GM21390 (cell line): ENCODE measurements at regions not wholly inside any gene's neighbourhood (a gene's known extent, or its start where the extent isn't known, plus 50 kb on each side); places are given as distances from the start of the nearest gene placed in this dataset.
"Not testable (repeated sequence)": the region's sequence is repeated elsewhere in the genome, so short reads cannot be mapped to it uniquely, and the experiment has no call there.

Source experiments
- ATAC-seq: cut with Tn5 transposase; IDR thresholded peaks from one replicate; pipeline ENCODE4 v1.9.1; 2021; ENCODE audit not compliant: unreplicated experiment

DNA sequence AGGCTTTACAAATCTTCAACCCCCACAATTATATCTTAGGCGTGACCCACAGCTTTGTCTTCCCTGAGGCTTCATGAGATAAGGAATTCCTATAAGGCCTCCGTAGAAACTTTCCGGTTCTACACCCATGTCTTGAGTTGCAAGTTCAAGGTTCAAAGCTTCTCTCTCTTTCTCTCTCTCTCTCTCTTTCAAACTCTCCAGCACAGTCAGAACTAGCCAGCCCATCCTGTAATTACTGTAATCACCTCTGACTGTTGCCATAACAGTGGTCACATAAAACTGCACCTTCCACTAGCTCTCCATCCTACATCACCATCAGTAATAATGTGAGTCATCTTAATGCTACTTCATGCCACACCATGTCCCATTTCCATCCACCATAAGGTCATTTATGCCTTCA lies 90.0 kb upstream of the NFASC start:
- ATAC-seq: no peak

DNA sequence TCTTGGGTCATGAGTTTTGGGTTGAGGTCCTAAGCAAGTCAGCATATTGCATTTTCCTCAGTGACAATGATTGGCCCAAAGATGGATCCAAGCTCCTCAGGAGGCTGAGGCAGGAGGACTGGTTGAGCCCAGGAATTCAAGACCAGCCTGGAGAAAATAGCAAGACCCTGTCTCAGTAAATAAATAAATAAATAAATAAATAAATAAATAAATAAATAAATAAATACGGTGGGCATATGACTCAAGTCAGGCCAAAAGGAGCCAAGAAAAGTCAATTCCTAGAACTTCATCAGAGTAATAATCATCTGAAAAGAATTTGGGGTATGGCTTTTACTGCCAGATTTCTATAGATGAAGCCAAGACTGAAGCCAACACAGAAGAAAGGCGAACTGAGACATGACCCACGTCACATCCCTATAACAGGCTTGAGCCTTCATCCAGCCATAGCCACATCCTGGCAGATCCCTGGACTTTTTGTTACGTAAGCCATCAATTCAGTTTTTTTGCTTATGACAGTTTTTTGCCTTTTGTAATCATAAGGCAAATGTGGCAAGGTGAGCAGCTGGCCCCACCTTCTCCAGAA lies 88.5 kb upstream of the NFASC start:
- ATAC-seq: no peak

DNA sequence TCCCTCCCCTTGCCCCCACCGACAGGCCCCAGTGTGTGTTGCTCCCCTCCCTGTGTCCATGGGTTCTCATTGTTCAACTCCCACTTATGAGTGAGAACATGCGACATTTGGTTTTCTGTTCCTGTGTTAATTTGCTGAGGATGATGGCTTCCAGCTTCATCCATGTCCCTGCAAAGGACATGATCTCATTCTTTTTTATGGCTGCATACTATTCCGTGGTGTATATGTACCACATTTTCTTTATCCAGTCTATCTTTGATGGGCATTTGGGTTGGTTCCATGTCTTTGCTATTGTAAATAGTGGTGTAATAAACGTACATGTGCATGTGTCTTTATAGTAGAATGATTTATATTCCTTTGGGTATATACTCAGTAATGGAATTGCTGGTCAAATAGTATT lies 85.6 kb upstream of the NFASC start:
- not testable (repeated sequence) for ATAC-seq

- ATAC-seq: no peak
Measured at GRCh38 chr1:204788470-204788869, 82.2 kb upstream of the NFASC start.

GRCh38 chr1:204791453-204792353 lies 79.0 kb upstream of the NFASC start:
- ATAC-seq: no peak

DNA sequence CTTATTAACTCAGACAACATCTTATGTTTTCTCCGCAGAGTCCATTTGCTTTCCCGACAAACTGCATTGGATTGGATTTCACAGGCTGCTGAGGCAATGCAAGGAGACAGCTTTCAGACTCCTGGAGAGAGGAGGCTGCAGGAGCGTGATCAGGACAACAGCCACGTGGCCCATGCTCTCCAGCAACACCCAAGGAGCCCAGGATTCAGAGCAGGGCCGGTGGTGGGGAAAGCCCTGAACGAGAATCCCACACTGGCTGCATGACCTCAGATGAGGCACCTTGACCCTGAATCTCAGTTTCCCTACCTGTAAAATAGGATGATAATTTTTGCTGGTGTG lies 78.3 kb upstream of the NFASC start:
- no peak for ATAC-seq

DNA sequence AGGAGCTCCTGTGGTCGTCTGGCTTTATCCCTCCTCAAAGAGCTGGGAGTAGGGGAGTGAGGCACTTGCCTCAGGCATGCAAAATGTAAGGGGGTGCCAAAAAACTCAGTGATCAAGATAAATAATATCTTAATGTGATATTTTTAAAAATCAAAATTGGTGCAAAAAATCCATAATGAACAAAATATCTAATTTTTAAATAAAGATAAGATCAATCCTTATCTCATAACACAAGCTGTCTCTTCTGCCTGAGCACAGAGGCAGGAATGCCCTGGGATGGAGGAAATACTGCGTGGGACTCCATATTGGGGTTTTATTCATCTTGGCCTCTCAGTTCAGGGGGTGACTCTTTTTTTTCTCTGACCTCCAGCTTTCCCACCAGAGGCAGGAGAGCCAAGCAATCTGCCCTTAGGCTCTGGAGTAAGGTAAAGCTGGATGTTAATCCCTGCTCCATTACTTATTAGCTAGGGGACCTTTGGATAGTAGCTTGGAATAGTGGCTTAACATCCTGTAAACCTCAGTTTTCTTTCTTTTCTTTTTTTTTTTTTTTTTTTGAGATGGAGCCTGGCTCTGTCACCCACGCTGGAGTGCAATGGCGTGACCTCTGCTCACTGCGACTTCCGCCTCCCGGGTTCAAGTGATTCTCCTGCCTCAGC lies 77.3 kb upstream of the NFASC start:
- no peak for ATAC-seq

DNA sequence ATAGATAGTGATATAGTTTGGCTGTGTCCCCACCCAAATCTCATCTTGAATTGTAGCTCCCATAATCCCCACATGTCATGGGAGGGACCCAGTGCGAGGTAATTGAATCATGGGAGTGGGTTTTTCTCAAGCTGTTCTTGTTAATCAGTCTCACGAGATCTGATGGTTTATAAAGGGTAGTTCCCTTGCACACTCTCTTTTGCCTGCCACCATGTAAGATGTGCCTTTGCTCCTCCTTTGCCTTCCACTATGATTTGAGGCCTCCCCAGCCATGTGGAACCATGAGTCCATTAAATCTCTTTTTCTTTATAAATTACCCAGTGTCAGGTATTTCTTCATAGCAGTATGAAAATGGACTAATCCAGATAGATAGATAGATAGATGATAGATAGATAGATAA lies 73.8 kb upstream of the NFASC start:
- not testable (repeated sequence) for ATAC-seq

GRCh38 chr1:204797401-204797800 lies 73.3 kb upstream of the NFASC start:
- no peak for ATAC-seq

- no peak for ATAC-seq
Measured at GRCh38 chr1:204799630-204800029, 71.0 kb upstream of the NFASC start.

DNA sequence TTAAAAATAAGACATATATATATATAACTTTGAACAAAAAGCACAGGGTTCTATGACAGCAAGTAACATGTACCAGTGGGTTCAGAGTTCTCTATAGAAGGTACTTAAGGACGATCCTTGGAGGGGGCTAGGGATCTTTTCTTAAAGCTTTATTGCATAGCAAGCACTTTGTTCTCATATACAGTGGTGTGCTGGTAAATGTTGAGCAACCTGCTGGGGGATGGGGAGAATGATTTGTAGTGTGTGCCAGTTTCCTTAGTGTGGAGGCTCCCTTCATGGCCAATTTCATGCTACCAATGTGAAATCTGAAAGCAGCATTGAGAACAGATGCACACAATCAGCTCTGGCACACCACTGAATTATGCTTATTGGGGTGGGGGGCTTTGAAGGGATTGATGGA lies 69.5 kb upstream of the NFASC start:
- ATAC-seq: no peak

DNA sequence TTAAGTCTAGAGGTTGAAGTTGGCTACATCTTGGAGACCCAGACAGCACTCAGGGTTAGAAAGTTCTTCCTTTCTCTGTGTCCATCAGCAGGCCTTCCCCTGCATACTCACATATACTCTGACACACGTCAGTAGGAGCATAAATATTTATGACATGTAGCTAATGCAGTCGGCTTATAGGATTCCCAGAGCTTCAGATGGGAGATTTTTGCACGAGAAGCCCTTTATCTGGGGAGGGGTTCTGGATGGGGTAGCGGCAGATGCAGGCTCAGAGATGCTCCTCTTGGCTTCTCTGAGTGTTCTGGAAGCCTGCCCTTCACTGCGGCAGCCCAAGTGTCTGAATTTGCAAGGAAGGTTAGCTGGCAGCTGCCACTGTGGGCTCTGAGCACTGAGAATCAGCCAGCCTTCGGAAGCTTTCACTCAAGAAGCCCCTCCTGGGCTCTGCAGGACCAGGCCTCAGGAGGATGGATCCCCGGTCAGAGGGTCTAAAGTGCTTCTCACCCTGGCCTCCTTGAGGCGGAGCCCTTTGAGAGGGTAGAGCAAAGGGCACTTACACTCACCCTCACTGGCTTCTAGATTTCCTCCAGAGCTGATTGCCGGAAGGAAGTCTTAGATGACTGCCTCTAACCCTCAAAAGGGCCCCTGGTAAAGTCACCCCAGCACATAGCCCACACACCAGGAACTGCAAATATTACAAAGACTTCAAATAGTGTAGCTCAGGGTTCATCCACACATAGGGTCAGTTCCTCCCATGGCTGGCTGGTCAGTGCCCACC lies 68.1 kb upstream of the NFASC start:
- no peak for ATAC-seq

GRCh38 chr1:204803607-204804006 lies 67.1 kb upstream of the NFASC start:
- no peak for ATAC-seq

DNA sequence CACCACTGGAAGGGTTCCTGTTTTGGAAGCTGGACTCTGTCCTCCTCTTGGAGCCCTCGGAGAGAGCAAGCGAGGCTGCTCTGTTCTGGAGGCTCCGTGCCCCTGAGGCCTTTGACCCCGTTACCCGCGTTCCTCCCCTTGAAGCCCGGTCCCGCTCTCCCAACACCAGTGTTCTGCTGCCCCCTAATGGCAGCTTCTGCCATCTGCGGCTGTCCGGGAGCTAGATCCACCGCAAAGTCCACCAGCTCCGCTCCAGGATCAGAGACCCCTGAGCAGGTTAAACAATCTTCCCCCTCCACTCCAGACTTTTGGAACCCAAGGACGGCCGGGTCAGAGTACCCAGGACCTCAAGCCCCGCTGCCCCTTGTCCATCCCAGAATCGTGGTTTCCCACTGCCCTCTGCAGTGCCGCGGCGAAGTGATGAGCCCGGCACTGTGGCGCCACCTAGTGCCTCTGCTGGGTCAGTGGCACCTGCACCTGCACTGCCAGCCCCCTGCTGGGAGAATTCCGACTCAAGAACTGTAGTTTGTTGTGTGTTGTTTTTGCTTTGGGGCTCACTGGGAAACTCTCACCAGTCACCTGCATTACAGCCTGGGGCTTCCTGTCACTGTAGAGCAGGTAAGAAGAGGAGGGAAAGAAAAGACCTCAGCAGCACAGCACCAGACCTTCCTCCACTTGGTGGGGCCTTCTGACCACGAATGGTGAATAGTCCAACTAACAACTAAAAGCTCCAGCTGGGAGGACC lies 63.5 kb upstream of the NFASC start:
- ATAC-seq: peak; percentile 87

DNA sequence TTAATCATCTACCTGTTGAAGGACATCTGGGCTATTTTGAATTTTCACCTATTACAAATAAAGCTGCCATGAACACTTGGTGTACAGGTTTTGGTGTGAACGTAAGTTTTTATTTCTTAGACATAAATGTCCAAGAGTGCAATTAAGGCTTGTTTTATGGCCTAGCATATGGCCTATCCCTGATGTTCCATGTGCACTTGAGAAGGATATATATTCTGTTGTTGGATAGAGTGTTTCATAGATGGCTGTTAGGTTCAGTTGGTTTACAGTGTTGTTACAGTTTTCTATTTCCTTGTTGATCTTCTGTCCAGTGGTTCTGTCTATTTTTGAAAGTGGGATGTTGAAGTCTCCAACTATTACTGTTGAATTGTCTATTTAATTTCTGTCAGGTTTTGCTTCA lies 61.2 kb upstream of the NFASC start:
- no peak for ATAC-seq

DNA sequence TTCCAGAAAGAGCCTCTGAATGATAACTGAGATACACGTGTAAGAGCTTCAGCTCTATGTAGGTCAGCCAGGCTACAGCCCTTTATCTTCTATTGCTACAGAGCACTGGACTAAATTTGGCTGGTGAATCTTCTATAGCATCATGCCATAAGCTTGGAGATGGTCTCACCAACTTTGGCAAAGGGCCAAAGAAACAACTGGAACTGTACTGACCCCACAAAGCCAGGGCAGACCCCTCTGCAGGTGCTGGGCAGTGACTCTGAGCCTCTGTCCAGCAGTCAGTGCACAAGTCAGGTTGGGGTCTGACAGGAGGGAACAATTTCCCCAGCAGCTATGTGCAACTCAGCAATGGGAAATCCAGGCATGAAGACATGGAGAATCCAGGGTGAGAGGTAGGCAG lies 57.8 kb upstream of the NFASC start:
- ATAC-seq: no peak

GRCh38 chr1:204813522-204813921 lies 57.1 kb upstream of the NFASC start:
- ATAC-seq: no peak

GRCh38 chr1:204814166-204814884 lies 56.3 kb upstream of the NFASC start:
- no peak for ATAC-seq

GRCh38 chr1:204817341-204817740 lies 53.3 kb upstream of the NFASC start:
- no peak for ATAC-seq

DNA sequence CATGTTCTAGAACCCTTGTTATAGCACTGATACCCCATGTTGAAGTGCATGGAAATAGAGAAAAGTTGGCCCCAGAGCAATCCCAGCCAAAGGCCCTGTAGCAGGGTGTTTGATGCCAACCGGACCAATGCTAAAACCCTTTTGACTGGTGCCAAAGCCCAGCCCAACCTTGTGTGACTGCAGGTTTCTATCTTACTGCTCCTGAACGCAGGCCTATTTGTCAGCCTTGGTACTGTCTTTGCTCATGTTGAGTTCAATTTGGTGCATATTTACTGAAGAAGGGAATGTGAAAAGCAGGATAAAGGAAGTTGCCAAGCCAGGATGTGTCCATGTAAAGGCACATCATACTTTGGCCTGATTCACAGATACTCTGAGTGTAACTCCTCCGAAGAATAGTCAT lies 51.7 kb upstream of the NFASC start:
- no peak for ATAC-seq
